HG03520 (cell line): ENCODE measurements at regions not wholly inside any gene's neighbourhood (a gene's known extent, or its start where the extent isn't known, plus 50 kb on each side); places are given as distances from the start of the nearest gene placed in this dataset.
"Not testable (repeated sequence)": the region's sequence is repeated elsewhere in the genome, so short reads cannot be mapped to it uniquely, and the experiment has no call there.

Source experiments
- ATAC-seq: cut with Tn5 transposase; IDR thresholded peaks from one replicate; pipeline ENCODE4 v1.9.1; 2021; ENCODE audit warnings: mild to moderate bottlenecking, moderate library complexity; ENCODE audit not compliant: unreplicated experiment

- ATAC-seq, result peak; percentile 99
Observed at GRCh38 chr2:129347486-129348217, 631.8 kb upstream of the RAB6C start.

- ATAC-seq, result no peak
Observed at GRCh38 chr2:129354631-129355030, 624.8 kb upstream of the RAB6C start.

GRCh38 chr2:129361688-129362087 lies 617.8 kb upstream of the RAB6C start:
- ATAC-seq, result no peak

DNA sequence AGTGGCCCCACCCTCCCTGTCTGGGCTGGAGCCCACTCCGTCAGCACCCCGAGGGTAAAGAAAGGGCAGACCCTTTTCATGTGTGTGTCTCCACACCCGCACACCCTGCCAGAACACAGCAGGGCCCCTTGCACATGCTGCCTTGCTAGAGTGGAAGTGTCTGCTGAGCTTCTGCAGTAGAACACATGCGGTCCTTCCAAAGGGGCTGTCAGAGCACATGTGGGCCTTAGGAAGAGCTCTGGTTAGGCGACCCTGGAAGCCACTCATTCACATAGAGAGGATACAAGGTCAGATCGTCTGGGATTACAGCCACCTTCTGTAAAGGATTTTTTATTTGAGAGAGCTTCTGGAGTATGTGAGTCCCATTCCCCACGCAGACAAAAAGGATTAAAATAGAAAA lies 613.2 kb upstream of the RAB6C start:
- no peak for ATAC-seq

DNA sequence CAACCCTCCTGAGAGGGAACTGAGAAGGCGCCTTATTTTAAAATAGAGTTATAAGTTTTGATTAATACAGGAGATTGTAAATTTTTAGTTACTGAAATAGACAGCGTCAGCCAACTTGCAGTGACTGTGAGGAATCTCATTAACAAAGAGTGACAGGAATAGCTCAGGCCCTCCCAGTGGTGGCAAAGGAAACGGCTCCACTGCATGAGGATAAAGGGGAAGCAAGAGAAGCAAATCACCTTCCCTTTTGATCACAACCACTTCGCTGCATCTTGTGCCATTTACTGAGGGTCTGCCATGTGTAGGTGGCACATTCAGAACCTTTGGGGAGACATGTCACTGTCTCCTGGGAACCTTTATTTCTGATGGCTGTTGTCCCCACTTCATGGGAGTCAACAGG lies 612.4 kb upstream of the RAB6C start:
- no peak for ATAC-seq

DNA sequence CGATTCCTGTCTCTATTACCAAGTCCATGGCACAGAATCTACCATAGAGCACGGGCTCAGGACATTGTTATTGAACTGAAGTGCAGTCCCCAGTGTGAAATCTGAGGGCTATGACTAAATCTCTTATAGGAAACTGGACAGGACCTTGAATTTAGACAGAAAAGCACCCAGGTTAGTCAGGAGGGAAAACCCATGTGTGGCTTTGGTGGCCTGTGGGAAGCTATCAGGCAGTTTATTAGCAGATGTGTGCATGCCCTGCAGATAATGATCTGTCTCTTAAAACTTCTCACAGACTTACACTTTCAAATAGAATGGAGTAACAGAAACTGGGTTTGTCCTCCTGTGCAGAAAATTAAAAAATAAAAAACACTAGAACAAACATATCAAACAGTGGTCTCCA lies 610.0 kb upstream of the RAB6C start:
- no peak for ATAC-seq

GRCh38 chr2:129374452-129374851 lies 605.0 kb upstream of the RAB6C start:
- ATAC-seq, result no peak

GRCh38 chr2:129375632-129376425 lies 603.6 kb upstream of the RAB6C start:
- no peak for ATAC-seq

DNA sequence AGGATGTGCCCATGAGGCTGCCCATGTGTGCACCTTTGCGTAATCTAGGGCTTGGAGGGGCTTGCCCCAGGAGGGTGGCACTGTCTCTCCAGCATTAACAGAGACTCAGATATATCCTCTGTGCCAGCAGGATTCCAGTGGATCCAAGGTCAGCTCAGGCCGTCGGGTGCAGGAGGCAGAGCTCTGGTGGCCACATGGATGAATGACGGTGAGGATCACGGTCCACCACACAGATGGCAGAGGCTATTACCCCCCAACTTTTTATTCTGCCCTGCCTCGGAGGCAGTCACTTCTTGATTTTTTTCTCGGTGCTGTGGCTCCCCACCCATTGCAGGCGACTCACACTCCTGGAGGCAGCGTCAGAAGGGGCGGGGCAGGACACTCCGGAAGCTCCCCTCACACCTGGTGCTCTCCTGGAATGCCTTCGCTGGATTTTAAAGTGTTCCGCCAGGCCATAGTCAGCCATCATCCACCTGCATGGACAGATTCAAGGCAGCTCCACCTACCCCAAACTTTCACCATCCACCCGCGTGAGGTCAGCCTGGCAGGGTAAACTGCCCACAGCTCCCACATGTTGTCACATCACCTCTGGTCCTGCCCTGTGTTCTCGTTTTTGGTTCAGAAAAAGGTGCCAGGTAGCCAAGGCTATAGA lies 602.9 kb upstream of the RAB6C start:
- ATAC-seq, result no peak

- no peak for ATAC-seq
Observed at GRCh38 chr2:129377078-129377469, 602.4 kb upstream of the RAB6C start.

GRCh38 chr2:129378186-129378585 lies 601.3 kb upstream of the RAB6C start:
- ATAC-seq, result no peak

- peak; percentile 66 for ATAC-seq
Observed at GRCh38 chr2:129379411-129379810, 600.1 kb upstream of the RAB6C start.

GRCh38 chr2:129381789-129382188 lies 597.7 kb upstream of the RAB6C start:
- no peak for ATAC-seq

DNA sequence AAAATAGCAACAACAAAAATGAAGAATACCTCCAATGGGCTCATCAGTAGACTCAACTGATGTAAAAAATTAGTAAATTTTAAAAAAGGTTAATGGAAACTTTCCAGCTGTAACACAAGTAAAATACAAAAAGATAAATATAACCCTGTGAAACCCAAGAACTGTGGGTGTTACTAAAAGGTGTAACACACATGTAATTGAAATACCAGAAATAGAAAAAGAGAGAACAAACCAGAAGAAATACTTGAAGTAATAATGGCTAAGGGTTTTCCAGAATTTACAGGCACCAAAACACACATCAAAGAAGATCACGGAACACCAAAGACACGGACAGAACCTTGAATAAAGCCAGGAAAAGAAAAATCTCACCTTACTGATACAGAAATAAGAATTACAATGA lies 590.6 kb upstream of the RAB6C start:
- no peak for ATAC-seq

DNA sequence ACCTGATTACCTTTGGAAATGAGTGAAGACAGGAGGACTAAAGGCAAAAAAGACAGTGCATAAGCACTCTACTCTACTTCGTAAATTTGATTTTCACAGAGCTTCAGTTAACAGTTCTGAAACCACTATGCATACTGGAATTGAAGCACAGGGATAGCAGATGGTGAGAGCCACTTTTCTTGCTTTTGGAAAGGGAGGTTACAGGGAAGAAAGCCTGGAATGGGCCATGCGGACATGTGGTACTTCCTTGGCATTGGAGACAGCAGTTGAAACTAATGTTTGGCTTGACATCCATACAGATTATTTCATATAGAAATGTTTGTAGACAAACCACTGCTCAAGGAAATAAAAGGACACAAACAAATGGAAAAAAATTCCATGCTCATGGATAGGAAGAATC lies 585.6 kb upstream of the RAB6C start:
- ATAC-seq, result no peak

- ATAC-seq, result no peak
Observed at GRCh38 chr2:129396980-129397599, 582.4 kb upstream of the RAB6C start.

DNA sequence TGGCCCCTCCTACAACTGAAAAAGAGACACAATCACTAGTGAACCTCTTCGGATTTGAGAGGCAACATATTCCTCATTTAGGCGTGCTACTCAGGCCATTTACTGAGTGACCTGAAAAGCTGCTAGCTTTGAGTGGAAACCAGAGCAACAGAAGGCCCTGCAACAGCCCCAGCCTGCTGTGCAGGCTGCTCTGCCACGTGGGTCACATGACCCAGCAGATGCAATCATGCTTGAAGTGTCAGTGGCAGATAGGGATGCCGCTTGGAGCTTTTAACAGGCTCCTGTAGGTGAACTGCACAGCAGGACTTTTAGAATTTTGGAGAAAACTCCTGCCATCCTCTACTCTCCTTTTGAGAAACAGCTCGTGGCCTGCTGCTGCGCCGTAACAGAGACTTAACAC lies 578.6 kb upstream of the RAB6C start:
- ATAC-seq, result no peak

DNA sequence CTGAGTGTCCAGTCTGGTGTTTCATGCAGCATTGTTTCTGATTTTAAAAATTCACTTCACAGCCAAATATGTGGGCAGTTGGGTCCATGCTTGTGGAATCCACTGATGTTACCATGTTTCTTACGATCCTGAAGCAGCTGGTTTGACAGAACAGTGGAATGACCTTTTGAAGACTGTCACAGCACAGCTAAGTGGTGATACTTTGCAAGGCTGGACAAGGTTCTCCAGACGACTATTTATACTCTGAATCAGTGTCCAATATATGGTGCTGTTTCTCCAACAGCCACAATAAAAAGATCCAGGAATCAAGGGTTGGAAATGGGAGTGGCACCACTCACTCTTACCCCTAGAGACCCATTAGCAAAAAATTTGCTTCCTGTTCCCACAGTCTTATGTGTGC lies 577.4 kb upstream of the RAB6C start:
- ATAC-seq, result no peak

GRCh38 chr2:129404000-129404685 lies 575.3 kb upstream of the RAB6C start:
- no peak for ATAC-seq

GRCh38 chr2:129408570-129408969 lies 570.9 kb upstream of the RAB6C start:
- ATAC-seq, result no peak

DNA sequence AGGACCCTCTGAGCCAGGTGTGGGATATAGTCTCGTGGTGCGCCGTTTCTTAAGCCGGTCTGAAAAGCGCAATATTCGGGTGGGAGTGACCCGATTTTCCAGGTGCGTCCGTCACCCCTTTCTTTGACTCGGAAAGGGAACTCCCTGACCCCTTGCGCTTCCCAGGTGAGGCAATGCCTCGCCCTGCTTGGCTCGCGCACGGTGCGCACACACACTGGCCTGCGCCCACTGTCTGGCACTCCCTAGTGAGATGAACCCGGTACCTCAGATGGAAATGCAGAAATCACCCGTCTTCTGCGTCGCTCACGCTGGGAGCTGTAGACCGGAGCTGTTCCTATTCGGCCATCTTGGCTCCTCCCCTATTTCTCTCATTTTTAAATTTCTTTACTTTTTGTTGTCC lies 562.4 kb upstream of the RAB6C start:
- ATAC-seq, result not testable (repeated sequence)
